SK-N-SH treated with all-trans-retinoic acid at 6 μM for 48 hours (cell line): ENCODE measurements at regions not wholly inside any gene's neighbourhood (a gene's known extent, or its start where the extent isn't known, plus 50 kb on each side); places are given as distances from the start of the nearest gene placed in this dataset.

Experiments used
- ATAC-seq: fragments of 200-7000 bp; cut with Tn5 transposase; 3 replicates; pipeline ENCODE4 v1.9.1; 2020; ENCODE audit warnings: mild to moderate bottlenecking, moderate library complexity
- ARNTL ChIP-seq: fragments of 450-650 bp; formaldehyde crosslinking; IDR thresholded peaks from 2 replicates; pipeline ENCODE4 v1.5.0; 2020; ENCODE audit warnings: low read depth, mild to moderate bottlenecking, moderate library complexity, borderline replicate concordance
- BACH2 ChIP-seq: fragments of 250-450 bp; sonication (Bioruptor Pico); IDR thresholded peaks from 2 replicates; pipeline ENCODE4 v1.9.0; 2021; ENCODE audit warnings: mild to moderate bottlenecking, borderline replicate concordance
- CSDC2 ChIP-seq: fragments of 250-450 bp; sonication (Bioruptor Pico); IDR thresholded peaks from 2 replicates; pipeline ENCODE4 v1.5.0; 2020; ENCODE audit warnings: mild to moderate bottlenecking, moderate library complexity
- CSRNP3 ChIP-seq: fragments of 250-450 bp; sonication (Bioruptor Pico); IDR thresholded peaks from 2 replicates; pipeline ENCODE4 v1.5.1; 2021; ENCODE audit warnings: mild to moderate bottlenecking, moderate library complexity
- ESRRG ChIP-seq: fragments of 250-450 bp; sonication (Bioruptor Pico); IDR thresholded peaks from 2 replicates; pipeline ENCODE4 v1.6.1; 2021; ENCODE audit warnings: mild to moderate bottlenecking
- ISL1 ChIP-seq: fragments of 250-450 bp; sonication (Bioruptor Pico); IDR thresholded peaks from 2 replicates; pipeline ENCODE4 v2.1.2; 2022; ENCODE audit warnings: mild to moderate bottlenecking, moderate library complexity
- OSR1 ChIP-seq: fragments of 250-450 bp; sonication (Bioruptor Pico); IDR thresholded peaks from 2 replicates; pipeline ENCODE4 v1.8.0; 2022; ENCODE audit warnings: moderate library complexity, mild to moderate bottlenecking, inconsistent platforms
- PPARA ChIP-seq: fragments of 250-450 bp; sonication (Bioruptor Pico); IDR thresholded peaks from 2 replicates; pipeline ENCODE4 v1.5.0; 2020; ENCODE audit warnings: mild to moderate bottlenecking, borderline replicate concordance
- RARB ChIP-seq: fragments of 250-450 bp; sonication (Bioruptor Pico); IDR thresholded peaks from 2 replicates; pipeline ENCODE4 v1.8.0; 2021; ENCODE audit warnings: mild to moderate bottlenecking, moderate library complexity
- SNAI2 ChIP-seq: fragments of 250-450 bp; sonication (Bioruptor Pico); IDR thresholded peaks from 2 replicates; pipeline ENCODE4 v1.5.0; 2020; ENCODE audit warnings: mild to moderate bottlenecking, moderate library complexity
- TCF4 ChIP-seq: fragments of 250-450 bp; sonication (Bioruptor Pico); IDR thresholded peaks from 2 replicates; pipeline ENCODE4 v1.8.0; 2021; ENCODE audit warnings: mild to moderate bottlenecking, moderate library complexity, borderline replicate concordance
- TOX ChIP-seq: fragments of 250-450 bp; sonication (Bioruptor Pico); IDR thresholded peaks from 2 replicates; pipeline ENCODE4 v1.8.0; 2021; ENCODE audit warnings: mild to moderate bottlenecking, moderate library complexity, borderline replicate concordance
- ZC3H10 ChIP-seq: fragments of 250-450 bp; sonication (Bioruptor Pico); IDR thresholded peaks from 2 replicates; pipeline ENCODE4 v1.5.1; 2021; ENCODE audit warnings: mild to moderate bottlenecking, moderate library complexity
- ZFP3 ChIP-seq: fragments of 250-450 bp; sonication (Bioruptor Pico); IDR thresholded peaks from 2 replicates; pipeline ENCODE4 v1.5.0; 2020; ENCODE audit warnings: mild to moderate bottlenecking, moderate library complexity
- ZFP30 ChIP-seq: fragments of 450-650 bp; formaldehyde crosslinking; IDR thresholded peaks from 2 replicates; pipeline ENCODE4 v1.5.0; 2022; ENCODE audit warnings: mild to moderate bottlenecking, moderate library complexity
- ZNF565 ChIP-seq: fragments of 450-650 bp; formaldehyde crosslinking; conservative IDR thresholded peaks from 2 replicates; pipeline ENCODE4 v1.5.0; 2020; ENCODE audit warnings: low read depth, mild to moderate bottlenecking, moderate library complexity
- ZNF70 ChIP-seq: fragments of 450-650 bp; formaldehyde crosslinking; IDR thresholded peaks from 2 replicates; pipeline ENCODE4 v1.5.0; 2020; ENCODE audit warnings: mild to moderate bottlenecking, moderate library complexity
- ZNF8 ChIP-seq: fragments of 450-650 bp; formaldehyde crosslinking; IDR thresholded peaks from 2 replicates; pipeline ENCODE4 v1.5.0; 2020; ENCODE audit warnings: mild to moderate bottlenecking, moderate library complexity
- TF ChIP-seq, protein P1 (sequence below): fragments of 250-450 bp; sonication (Bioruptor Pico); IDR thresholded peaks from 2 replicates; pipeline ENCODE4 v1.8.0; 2020; ENCODE audit warnings: mild to moderate bottlenecking, moderate library complexity, borderline replicate concordance
- TF ChIP-seq, protein P2 (sequence below): fragments of 250-450 bp; sonication (Bioruptor Pico); IDR thresholded peaks from 2 replicates; pipeline ENCODE4 v1.8.0; 2021; ENCODE audit warnings: low read depth, mild to moderate bottlenecking, moderate library complexity, borderline replicate concordance
- TF ChIP-seq, protein P3 (sequence below): fragments of 250-450 bp; sonication (Bioruptor Pico); IDR thresholded peaks from 2 replicates; pipeline ENCODE4 v1.5.0; 2020; ENCODE audit warnings: mild to moderate bottlenecking, moderate library complexity

DNA sequence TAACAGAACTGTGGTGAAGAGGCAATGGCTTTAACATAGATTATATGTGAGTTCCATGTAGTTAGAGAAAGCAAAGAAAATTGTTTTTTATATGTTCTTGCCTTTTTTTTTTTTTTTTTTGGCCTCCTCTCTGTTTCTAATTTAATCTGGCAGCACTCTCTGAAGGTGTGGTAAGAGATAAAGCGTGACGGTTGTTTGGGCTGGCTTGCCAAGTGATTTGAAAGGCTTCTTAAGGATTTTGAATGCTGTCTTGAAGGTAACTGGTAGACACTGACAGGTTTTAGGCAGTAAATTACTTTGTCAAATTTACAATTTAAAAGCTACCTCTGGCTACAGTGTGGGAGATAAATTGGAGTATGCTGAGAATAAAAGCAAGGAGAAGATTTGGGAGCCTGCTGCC, 269.3 kb upstream of the HS3ST1 start:
- TF ChIP-seq CSDC2 (no peak), ZFP3 (CRISPR knock-in tag) (no peak), BACH2 (CRISPR knock-in tag) (no peak)
- no peak for ATAC-seq

- TF ChIP-seq ZFP3 (CRISPR knock-in tag) (no peak), PPARA (CRISPR knock-in tag) (no peak), TOX (CRISPR knock-in tag) (no peak), ZNF70 (CRISPR knock-in tag) (no peak), ZC3H10 (no peak), ZNF565 (no peak), BACH2 (CRISPR knock-in tag) (no peak), ZFP30 (CRISPR knock-in tag) (no peak), RARB (CRISPR knock-in tag) (no peak), CSDC2 (no peak), ISL1 (CRISPR knock-in tag) (no peak), ESRRG (CRISPR knock-in tag) (no peak), SNAI2 (no peak), OSR1 (CRISPR knock-in tag) (no peak), TCF4 (CRISPR knock-in tag) (no peak), CSRNP3 (CRISPR knock-in tag) (no peak), ARNTL (no peak)
- TF ChIP-seq, protein P1, sequence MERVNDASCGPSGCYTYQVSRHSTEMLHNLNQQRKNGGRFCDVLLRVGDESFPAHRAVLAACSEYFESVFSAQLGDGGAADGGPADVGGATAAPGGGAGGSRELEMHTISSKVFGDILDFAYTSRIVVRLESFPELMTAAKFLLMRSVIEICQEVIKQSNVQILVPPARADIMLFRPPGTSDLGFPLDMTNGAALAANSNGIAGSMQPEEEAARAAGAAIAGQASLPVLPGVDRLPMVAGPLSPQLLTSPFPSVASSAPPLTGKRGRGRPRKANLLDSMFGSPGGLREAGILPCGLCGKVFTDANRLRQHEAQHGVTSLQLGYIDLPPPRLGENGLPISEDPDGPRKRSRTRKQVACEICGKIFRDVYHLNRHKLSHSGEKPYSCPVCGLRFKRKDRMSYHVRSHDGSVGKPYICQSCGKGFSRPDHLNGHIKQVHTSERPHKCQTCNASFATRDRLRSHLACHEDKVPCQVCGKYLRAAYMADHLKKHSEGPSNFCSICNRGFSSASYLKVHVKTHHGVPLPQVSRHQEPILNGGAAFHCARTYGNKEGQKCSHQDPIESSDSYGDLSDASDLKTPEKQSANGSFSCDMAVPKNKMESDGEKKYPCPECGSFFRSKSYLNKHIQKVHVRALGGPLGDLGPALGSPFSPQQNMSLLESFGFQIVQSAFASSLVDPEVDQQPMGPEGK (CRISPR knock-in tag), result no peak
- TF ChIP-seq, protein P2, sequence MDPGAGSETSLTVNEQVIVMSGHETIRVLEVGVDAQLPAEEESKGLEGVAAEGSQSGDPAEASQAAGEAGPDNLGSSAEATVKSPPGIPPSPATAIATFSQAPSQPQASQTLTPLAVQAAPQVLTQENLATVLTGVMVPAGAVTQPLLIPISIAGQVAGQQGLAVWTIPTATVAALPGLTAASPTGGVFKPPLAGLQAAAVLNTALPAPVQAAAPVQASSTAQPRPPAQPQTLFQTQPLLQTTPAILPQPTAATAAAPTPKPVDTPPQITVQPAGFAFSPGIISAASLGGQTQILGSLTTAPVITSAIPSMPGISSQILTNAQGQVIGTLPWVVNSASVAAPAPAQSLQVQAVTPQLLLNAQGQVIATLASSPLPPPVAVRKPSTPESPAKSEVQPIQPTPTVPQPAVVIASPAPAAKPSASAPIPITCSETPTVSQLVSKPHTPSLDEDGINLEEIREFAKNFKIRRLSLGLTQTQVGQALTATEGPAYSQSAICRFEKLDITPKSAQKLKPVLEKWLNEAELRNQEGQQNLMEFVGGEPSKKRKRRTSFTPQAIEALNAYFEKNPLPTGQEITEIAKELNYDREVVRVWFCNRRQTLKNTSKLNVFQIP, result no peak
- TF ChIP-seq, protein P3, sequence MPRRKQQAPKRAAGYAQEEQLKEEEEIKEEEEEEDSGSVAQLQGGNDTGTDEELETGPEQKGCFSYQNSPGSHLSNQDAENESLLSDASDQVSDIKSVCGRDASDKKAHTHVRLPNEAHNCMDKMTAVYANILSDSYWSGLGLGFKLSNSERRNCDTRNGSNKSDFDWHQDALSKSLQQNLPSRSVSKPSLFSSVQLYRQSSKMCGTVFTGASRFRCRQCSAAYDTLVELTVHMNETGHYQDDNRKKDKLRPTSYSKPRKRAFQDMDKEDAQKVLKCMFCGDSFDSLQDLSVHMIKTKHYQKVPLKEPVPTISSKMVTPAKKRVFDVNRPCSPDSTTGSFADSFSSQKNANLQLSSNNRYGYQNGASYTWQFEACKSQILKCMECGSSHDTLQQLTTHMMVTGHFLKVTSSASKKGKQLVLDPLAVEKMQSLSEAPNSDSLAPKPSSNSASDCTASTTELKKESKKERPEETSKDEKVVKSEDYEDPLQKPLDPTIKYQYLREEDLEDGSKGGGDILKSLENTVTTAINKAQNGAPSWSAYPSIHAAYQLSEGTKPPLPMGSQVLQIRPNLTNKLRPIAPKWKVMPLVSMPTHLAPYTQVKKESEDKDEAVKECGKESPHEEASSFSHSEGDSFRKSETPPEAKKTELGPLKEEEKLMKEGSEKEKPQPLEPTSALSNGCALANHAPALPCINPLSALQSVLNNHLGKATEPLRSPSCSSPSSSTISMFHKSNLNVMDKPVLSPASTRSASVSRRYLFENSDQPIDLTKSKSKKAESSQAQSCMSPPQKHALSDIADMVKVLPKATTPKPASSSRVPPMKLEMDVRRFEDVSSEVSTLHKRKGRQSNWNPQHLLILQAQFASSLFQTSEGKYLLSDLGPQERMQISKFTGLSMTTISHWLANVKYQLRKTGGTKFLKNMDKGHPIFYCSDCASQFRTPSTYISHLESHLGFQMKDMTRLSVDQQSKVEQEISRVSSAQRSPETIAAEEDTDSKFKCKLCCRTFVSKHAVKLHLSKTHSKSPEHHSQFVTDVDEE (CRISPR knock-in tag), result no peak
- ATAC-seq, result no peak
These were observed 265.0 kb upstream of the HS3ST1 start for GRCh38 chr4:11693693-11694092.

DNA sequence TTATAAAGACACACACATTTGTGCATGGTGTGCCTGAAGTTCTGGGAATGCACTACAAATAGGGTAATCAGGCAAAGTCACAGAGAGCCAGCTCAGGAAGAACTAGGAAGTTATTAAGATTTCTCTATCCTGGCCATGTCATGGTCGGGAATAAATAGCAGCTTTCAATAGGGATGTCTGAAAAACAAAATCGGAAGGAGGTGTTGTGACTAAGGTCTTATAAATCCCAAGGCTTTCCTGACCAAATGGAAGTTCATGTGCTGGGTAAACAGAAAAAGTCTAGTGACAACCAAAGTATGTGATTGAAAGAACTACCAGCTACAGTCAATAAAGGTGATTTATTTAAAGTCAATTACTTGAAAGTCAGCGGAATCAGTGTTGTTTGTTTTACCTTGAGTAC, 262.5 kb upstream of the HS3ST1 start:
- TF ChIP-seq OSR1 (CRISPR knock-in tag) (no peak), TOX (CRISPR knock-in tag) (no peak), ZFP3 (CRISPR knock-in tag) (no peak), SNAI2 (no peak), BACH2 (CRISPR knock-in tag) (no peak), ZNF8 (no peak), ZNF70 (CRISPR knock-in tag) (no peak), ZNF565 (no peak)
- TF ChIP-seq, protein P2, result no peak
- TF ChIP-seq, all 23 proteins: peak for 0
- no peak for ATAC-seq
